DND-41 (cell line): ENCODE measurements at regions not wholly inside any gene's neighbourhood (a gene's known extent, or its start where the extent isn't known, plus 50 kb on each side); places are given as distances from the start of the nearest gene placed in this dataset.
"Not testable (repeated sequence)": the region's sequence is repeated elsewhere in the genome, so short reads cannot be mapped to it uniquely, and the experiment has no call there.

Experiments
- ATAC-seq: fragments of 200-7000 bp; cut with Tn5 transposase; 3 replicates; pipeline ENCODE4 v1.9.1; 2021; ENCODE audit warnings: low read depth; ENCODE audit not compliant: insufficient read depth
- DNase-seq: peaks from one replicate; pipeline ENCODE4 v3.0.0-alpha.2; 2020
- H2AFZ ChIP-seq: 2 replicates; pipeline ENCODE4 v1.6.0; 2012; ENCODE audit warnings: low read depth, low read length
- H3K27ac ChIP-seq: 2 replicates; pipeline ENCODE4 v1.5.1; 2012; ENCODE audit warnings: low read length, inconsistent platforms
- H3K27me3 ChIP-seq: fragments of 200-600 bp; sonication (generic); 2 replicates; pipeline ENCODE4 v1.6.0; 2012; ENCODE audit warnings: low read length, mild to moderate bottlenecking, inconsistent platforms; ENCODE audit not compliant: insufficient read depth, poor library complexity
- H3K36me3 ChIP-seq: 2 replicates; pipeline ENCODE4 v1.5.1; 2012; ENCODE audit warnings: low read length, inconsistent platforms; ENCODE audit not compliant: insufficient read depth
- H3K4me1 ChIP-seq: 2 replicates; pipeline ENCODE4 v1.5.1; 2012; ENCODE audit warnings: mild to moderate bottlenecking, low read length; ENCODE audit not compliant: insufficient read depth
- H3K4me2 ChIP-seq: 2 replicates; pipeline ENCODE4 v1.6.0; 2012; ENCODE audit warnings: mild to moderate bottlenecking, moderate library complexity, low read length, inconsistent platforms; ENCODE audit not compliant: insufficient read depth
- H3K4me3 ChIP-seq, 2 experiments: fragments of 200-600 bp in 1 of 2; shearing (Covaris generic) in 1 of 2; 2 replicates each; pipeline ENCODE4 v1.5.1; 2012 to 2016; ENCODE audit warnings: inconsistent platforms in 2 of 2, low read length in 2 of 2, mild to moderate bottlenecking in 2 of 2, low read depth in 1 of 2, moderate library complexity in 1 of 2
- H3K79me2 ChIP-seq: 2 replicates; pipeline ENCODE4 v1.6.0; 2012; ENCODE audit warnings: low read length, inconsistent platforms; ENCODE audit not compliant: insufficient read depth
- H3K9ac ChIP-seq: 2 replicates; pipeline ENCODE4 v1.6.0; 2012; ENCODE audit warnings: low read depth, mild to moderate bottlenecking, inconsistent platforms, low read length, moderate library complexity
- H3K9me3 ChIP-seq: 2 replicates; pipeline ENCODE4 v1.5.1; 2012; ENCODE audit warnings: low read length, moderate library complexity, mild to moderate bottlenecking, inconsistent platforms; ENCODE audit not compliant: insufficient read depth, severe bottlenecking
- H4K20me1 ChIP-seq: 2 replicates; pipeline ENCODE4 v1.6.0; 2012; ENCODE audit warnings: low read length; ENCODE audit not compliant: insufficient read depth
- EZH2 ChIP-seq: IDR thresholded peaks from 3 replicates; pipeline ENCODE4 v1.6.1; 2012; ENCODE audit warnings: borderline replicate concordance, low read depth, mild to moderate bottlenecking, moderate library complexity, low read length, inconsistent platforms; ENCODE audit not compliant: severe bottlenecking
- TF ChIP-seq, protein P1 (sequence below): IDR thresholded peaks from 2 replicates; pipeline ENCODE4 v1.5.1; 2012; ENCODE audit warnings: borderline replicate concordance, low read length, moderate library complexity, mild to moderate bottlenecking; ENCODE audit not compliant: poor library complexity, severe bottlenecking; ENCODE audit errors: extremely low read depth

DNA sequence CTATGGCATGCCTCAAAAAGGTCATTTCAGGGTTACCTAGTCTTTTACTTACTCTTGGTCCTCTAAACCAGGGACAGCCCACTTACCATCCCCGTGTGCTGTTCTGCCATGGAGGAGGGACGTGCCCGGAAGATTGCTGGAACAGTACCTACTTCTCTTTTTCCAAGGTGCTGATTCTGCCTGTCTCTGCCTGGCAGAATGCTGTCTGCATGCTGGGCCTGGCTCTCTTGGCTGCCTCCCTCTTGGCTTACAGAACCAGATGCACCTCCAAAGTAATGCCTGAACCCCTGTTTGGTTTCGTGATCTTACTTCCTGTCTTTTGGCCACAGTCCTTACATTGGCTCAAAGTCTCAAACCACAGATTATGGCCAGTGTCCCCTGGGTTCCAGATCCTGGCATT lies 120.7 kb upstream of the NT5E start:
- H3K4me1 ChIP-seq: no peaks in the 10 kb centered on the region
- no peak overlapping the region for H2AFZ ChIP-seq
- ATAC-seq: no peak
- H3K27me3 ChIP-seq: no peaks in the 10 kb centered on the region
- H3K27ac ChIP-seq: no peak overlapping the region
- no peaks in the 10 kb centered on the region for H3K79me2 ChIP-seq
- TF ChIP-seq, protein P1, sequence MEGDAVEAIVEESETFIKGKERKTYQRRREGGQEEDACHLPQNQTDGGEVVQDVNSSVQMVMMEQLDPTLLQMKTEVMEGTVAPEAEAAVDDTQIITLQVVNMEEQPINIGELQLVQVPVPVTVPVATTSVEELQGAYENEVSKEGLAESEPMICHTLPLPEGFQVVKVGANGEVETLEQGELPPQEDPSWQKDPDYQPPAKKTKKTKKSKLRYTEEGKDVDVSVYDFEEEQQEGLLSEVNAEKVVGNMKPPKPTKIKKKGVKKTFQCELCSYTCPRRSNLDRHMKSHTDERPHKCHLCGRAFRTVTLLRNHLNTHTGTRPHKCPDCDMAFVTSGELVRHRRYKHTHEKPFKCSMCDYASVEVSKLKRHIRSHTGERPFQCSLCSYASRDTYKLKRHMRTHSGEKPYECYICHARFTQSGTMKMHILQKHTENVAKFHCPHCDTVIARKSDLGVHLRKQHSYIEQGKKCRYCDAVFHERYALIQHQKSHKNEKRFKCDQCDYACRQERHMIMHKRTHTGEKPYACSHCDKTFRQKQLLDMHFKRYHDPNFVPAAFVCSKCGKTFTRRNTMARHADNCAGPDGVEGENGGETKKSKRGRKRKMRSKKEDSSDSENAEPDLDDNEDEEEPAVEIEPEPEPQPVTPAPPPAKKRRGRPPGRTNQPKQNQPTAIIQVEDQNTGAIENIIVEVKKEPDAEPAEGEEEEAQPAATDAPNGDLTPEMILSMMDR: no peak
- TF ChIP-seq EZH2: no peak
- no peak overlapping the region for H3K4me2 ChIP-seq
- no peaks in the 10 kb centered on the region for H3K9me3 ChIP-seq
- no peak overlapping the region for H3K9ac ChIP-seq
- H3K4me3 ChIP-seq: no peak overlapping the region
- no peak for DNase-seq
- no peaks in the 10 kb centered on the region for H4K20me1 ChIP-seq
- no peaks in the 10 kb centered on the region for H3K36me3 ChIP-seq

DNA sequence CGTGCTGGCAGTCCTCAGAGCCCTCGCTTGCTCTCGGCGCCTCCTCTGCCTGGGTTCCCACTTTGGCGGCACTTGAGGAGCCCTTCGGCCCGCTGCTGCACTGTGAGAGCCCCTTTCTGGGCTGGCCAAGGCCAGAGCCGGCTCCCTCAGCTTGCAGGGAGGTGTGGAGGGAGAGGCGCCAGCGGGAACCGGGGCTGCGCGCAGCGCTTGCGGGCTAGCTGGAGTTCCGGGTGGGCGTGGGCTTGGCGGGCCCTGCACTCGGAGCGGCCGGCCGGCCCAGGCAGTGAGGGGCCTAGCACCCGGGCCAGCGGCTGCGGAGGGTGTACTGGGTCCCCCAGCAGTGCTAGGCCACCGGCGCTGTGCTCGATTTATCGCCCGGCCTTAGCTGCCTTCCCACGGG lies 124.1 kb upstream of the NT5E start:
- not testable (repeated sequence) for H2AFZ ChIP-seq, H3K27me3 ChIP-seq, H3K79me2 ChIP-seq, H3K9me3 ChIP-seq, H3K27ac ChIP-seq, H3K4me2 ChIP-seq, DNase-seq, H3K4me3 ChIP-seq, ATAC-seq, H3K9ac ChIP-seq, H3K36me3 ChIP-seq, H4K20me1 ChIP-seq, H3K4me1 ChIP-seq

DNA sequence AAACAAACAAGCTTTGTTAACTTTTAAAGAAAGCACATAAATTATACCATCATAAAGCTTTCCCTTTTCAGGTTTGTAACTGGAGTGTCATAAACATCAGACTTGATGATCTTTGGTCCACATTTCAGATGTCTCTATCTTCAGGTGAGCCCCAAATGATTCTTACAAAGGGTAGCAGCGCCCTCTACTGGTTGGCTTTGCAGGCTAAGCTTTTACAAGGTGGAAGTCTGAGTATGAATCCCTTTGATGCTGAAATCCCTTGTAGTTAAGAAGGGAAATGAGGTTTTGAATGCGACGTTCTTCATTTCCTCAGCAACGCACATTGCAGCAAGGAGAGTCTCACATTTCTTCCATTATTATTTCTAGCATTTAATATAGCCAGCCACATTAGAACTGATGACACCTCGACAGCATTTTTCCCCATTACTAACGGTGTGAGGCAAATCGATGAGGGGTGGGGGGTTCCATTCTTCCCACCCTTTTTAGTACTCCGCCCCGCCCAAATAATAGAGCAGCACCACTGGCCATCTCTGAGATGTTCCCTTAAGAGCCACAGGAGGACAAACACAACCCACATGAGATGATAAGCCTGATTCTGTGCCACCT lies 126.3 kb upstream of the NT5E start:
- ATAC-seq: peak; percentile 99

DNA sequence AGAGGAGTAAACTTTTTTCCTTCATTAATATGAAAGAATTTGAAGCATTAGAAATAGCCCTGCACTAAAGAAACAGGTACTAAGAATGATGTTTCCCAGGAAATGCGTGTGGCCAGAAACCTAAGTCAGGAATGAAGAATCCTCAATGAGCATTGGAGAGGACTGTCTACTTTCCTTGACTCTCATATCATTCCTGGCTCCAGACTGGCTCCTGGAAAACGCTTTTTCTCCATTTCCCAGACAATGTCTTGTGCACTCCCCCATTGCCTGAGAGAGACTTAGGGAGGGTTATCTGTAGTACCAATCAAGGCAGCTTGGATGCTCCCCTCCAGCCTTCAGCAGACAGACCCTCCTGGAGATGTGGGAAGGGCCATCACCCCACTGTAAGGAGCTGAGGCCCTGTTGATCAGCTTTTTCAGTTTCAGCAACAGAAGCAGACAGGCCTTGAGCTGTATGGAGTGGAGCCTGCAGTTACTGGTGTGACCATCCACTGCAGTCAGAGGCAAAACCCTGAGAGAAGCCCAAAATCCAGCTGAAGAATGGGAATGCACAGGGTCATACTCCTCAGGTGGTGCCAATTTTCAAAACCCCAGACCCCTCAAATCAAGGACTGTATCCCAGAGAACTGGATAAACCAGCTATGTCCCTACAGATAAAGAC lies 127.3 kb upstream of the NT5E start:
- Histone ChIP-seq H3K36me3 (no peaks in the 10 kb centered on the region), H3K9ac (no peak overlapping the region), H3K4me1 (no peaks in the 10 kb centered on the region), H3K4me2 (no peak overlapping the region), H3K79me2 (no peaks in the 10 kb centered on the region), H3K4me3 (no peak overlapping the region), H3K27ac (no peak overlapping the region), H2AFZ (no peak overlapping the region), H3K27me3 (no peaks in the 10 kb centered on the region), H4K20me1 (no peaks in the 10 kb centered on the region), H3K9me3 (peaks cover 11% of the 10 kb centered on the region)
- DNase-seq (no peak), ATAC-seq (no peak)
- TF ChIP-seq, protein P1: no peak
- TF ChIP-seq EZH2: no peak

More for the DNA sequence above, 126.3 kb upstream of the NT5E start:
- Histone ChIP-seq H3K4me1 (no peaks in the 10 kb centered on the region), H3K27me3 (no peaks in the 10 kb centered on the region), H3K9ac (no peak overlapping the region), H3K36me3 (no peaks in the 10 kb centered on the region), H3K4me2 (no peak overlapping the region), H4K20me1 (no peaks in the 10 kb centered on the region), H2AFZ (no peak overlapping the region), H3K79me2 (no peaks in the 10 kb centered on the region), H3K27ac (no peak overlapping the region), H3K9me3 (peaks cover 2% of the 10 kb centered on the region), H3K4me3 (no peak overlapping the region)
- TF ChIP-seq EZH2: no peak
- TF ChIP-seq, protein P1: peak; percentile 93
- DNase-seq: peak; percentile 83
